Loucy (cell line): ENCODE measurements at regions not wholly inside any gene's neighbourhood (a gene's known extent, or its start where the extent isn't known, plus 50 kb on each side); places are given as distances from the start of the nearest gene placed in this dataset.
A peak's percentile ranks its signal among the peaks of the same experiment; 100 is the strongest.

Experiments
- H2AFZ ChIP-seq: fragments of 200-600 bp; sonication (generic); 2 replicates; pipeline ENCODE4 v1.6.0; 2016; ENCODE audit warnings: antibody characterized with exemption, mild to moderate bottlenecking, low read length, moderate library complexity
- H3F3A ChIP-seq: fragments of 200-600 bp; 2 replicates; pipeline ENCODE4 v1.6.0; 2016; ENCODE audit warnings: antibody characterized with exemption, low read depth, mild to moderate bottlenecking
- H3K27me3 ChIP-seq: fragments of 200-600 bp; sonication (generic); 2 replicates; pipeline ENCODE4 v1.6.1; 2014; ENCODE audit warnings: low read length, mild to moderate bottlenecking; ENCODE audit not compliant: insufficient read depth, poor library complexity, severe bottlenecking
- H3K36me3 ChIP-seq: fragments of 200-600 bp; sonication (generic); 2 replicates; pipeline ENCODE4 v1.6.1; 2016; ENCODE audit warnings: low read length; ENCODE audit not compliant: insufficient read depth
- H3K4me1 ChIP-seq: fragments of 200-600 bp; sonication (generic); 2 replicates; pipeline ENCODE4 v1.5.1; 2014; ENCODE audit warnings: low read length, mild to moderate bottlenecking; ENCODE audit not compliant: insufficient read depth, poor library complexity, severe bottlenecking
- H3K4me2 ChIP-seq: fragments of 200-600 bp; sonication (generic); 2 replicates; pipeline ENCODE4 v1.6.0; 2014; ENCODE audit warnings: antibody characterized with exemption, low read length, low read depth, mild to moderate bottlenecking; ENCODE audit not compliant: poor library complexity, severe bottlenecking
- H3K4me3 ChIP-seq: fragments of 200-600 bp; sonication (generic); 2 replicates; pipeline ENCODE4 v1.5.1; 2014; ENCODE audit warnings: low read length, mild to moderate bottlenecking, mixed read lengths; ENCODE audit not compliant: poor library complexity, severe bottlenecking
- H3K79me2 ChIP-seq: fragments of 200-600 bp; sonication (generic); 2 replicates; pipeline ENCODE4 v1.6.1; 2014; ENCODE audit warnings: low read length; ENCODE audit not compliant: insufficient read depth
- H3K9ac ChIP-seq: fragments of 200-600 bp; sonication (generic); 2 replicates; pipeline ENCODE4 v1.6.0; 2014; ENCODE audit warnings: mild to moderate bottlenecking, low read depth, low read length, moderate library complexity; ENCODE audit not compliant: poor library complexity, severe bottlenecking
- H3K9me2 ChIP-seq: fragments of 200-600 bp; sonication (generic); replicated peaks from 2 replicates; pipeline ENCODE4 v1.6.1; 2016; ENCODE audit warnings: low read depth, low read length, mixed read lengths
- H3K9me3 ChIP-seq: fragments of 200-600 bp; sonication (generic); 2 replicates; pipeline ENCODE4 v1.6.1; 2014; ENCODE audit warnings: mild to moderate bottlenecking, antibody characterized with exemption, low read length, low read depth; ENCODE audit not compliant: insufficient read depth
- H4K20me1 ChIP-seq: fragments of 200-600 bp; sonication (generic); 2 replicates; pipeline ENCODE4 v1.6.0; 2014; ENCODE audit warnings: antibody characterized with exemption, low read length, mild to moderate bottlenecking; ENCODE audit not compliant: insufficient read depth, poor library complexity, severe bottlenecking
- EZH2phosphoT487 ChIP-seq: fragments of 200-600 bp; IDR thresholded peaks from 2 replicates; pipeline ENCODE4 v1.6.1; 2018; ENCODE audit warnings: antibody characterized with exemption, mild to moderate bottlenecking, moderate library complexity, borderline replicate concordance
- TF ChIP-seq, protein P1 (sequence below): fragments of 200-600 bp; sonication (generic); conservative IDR thresholded peaks from 2 replicates; pipeline ENCODE4 v1.5.1; 2014; ENCODE audit warnings: mild to moderate bottlenecking, antibody characterized with exemption, low read length

DNA sequence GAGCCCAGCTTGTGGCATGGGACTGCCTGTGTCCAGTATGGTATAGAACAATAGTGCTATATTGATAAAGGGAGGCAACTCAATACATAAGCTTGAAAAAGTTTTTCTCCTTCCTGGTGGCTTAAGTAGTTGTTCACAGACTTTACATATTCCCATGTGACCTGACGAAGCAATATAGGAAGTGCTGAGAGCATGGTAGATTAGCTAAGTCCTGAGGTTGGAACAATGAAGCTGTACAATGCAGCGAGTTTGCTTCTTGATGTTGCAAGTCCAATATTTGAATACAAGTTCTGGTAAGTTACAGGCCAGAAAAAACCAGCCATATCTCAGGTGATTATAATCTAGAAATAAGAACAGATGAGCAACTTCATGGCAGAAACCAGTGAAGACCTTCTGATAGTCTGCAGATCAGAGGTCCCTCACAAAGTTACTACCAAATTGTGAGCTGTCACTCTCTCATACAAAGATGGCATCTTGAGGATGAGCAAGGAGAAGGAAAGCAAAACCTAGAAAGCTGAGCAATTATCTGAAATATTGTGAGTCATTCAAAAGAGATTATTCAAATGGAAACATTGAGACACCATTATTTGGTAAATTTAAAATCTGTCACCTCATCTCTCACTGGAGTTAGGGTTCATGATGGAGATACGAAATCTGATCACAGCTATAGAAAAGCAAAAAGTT is 72.9 kb upstream of the BTG1 start:
- TF ChIP-seq, protein P1, sequence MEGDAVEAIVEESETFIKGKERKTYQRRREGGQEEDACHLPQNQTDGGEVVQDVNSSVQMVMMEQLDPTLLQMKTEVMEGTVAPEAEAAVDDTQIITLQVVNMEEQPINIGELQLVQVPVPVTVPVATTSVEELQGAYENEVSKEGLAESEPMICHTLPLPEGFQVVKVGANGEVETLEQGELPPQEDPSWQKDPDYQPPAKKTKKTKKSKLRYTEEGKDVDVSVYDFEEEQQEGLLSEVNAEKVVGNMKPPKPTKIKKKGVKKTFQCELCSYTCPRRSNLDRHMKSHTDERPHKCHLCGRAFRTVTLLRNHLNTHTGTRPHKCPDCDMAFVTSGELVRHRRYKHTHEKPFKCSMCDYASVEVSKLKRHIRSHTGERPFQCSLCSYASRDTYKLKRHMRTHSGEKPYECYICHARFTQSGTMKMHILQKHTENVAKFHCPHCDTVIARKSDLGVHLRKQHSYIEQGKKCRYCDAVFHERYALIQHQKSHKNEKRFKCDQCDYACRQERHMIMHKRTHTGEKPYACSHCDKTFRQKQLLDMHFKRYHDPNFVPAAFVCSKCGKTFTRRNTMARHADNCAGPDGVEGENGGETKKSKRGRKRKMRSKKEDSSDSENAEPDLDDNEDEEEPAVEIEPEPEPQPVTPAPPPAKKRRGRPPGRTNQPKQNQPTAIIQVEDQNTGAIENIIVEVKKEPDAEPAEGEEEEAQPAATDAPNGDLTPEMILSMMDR = no peak
- TF ChIP-seq EZH2phosphoT487 = no peak
- H3K4me2 ChIP-seq = no peak overlapping the region
- no peaks in the 10 kb centered on the region for H3K4me1 ChIP-seq
- no peaks in the 10 kb centered on the region for H3K27me3 ChIP-seq
- H4K20me1 ChIP-seq = no peaks in the 10 kb centered on the region
- no peak overlapping the region for H3K9ac ChIP-seq
- no peaks in the 10 kb centered on the region for H3K9me3 ChIP-seq
- no peaks in the 10 kb centered on the region for H3F3A ChIP-seq
- no peaks in the 10 kb centered on the region for H3K36me3 ChIP-seq
- H3K9me2 ChIP-seq = no peaks in the 10 kb centered on the region
- no peaks in the 10 kb centered on the region for H3K79me2 ChIP-seq
- no peak overlapping the region for H3K4me3 ChIP-seq
- peak overlapping the region; percentile 34; the same call in 1 of the 2 replicates for H2AFZ ChIP-seq

DNA sequence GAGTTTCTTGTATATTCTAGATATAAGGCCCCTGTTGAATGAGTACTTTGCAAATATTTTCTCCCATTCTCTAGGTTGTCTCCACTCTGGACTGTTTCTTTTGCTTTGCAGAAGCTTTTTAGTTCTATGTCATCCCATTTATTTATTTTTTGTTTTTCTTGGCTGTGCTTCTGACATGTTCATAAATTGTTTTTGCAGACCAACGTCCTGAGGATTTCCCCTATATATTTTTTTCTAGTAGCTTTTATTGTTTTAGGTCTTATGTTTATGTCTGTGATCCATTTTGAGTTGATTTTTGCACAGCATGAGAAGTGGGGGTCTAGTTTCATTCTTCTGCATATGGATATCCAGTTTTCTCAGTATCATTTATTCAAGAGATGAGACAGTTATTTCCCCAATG is 70.4 kb upstream of the BTG1 start:
- TF ChIP-seq, protein P1 = no peak
- TF ChIP-seq EZH2phosphoT487 = no peak
- H3K9me3 ChIP-seq = no peaks in the 10 kb centered on the region

DNA sequence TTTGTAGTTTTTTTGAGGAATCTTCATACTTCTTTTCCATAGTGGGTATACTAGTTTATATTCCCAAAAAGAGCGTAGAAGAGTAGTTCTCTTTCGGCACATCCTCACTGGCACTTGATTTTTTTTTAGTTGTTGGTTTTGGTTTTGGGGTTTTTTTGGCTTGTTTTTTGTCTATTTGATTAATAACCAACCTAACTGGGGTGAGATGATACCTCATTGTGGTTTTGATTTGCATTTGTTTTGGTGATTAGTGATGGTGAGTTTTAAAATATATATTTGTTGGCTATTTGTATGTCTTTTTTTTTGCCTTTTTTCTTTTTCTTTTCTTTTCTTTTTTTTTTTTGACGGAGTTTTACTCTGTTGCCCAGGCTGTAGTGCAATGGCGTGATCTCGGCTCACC is 69.7 kb upstream of the BTG1 start:
- Histone ChIP-seq H4K20me1 (no peaks in the 10 kb centered on the region), H2AFZ (no peak overlapping the region), H3K36me3 (no peaks in the 10 kb centered on the region), H3K4me2 (no peak overlapping the region), H3K9me3 (no peaks in the 10 kb centered on the region), H3K4me3 (no peak overlapping the region), H3K9me2 (no peaks in the 10 kb centered on the region), H3K27me3 (no peaks in the 10 kb centered on the region), H3K4me1 (no peaks in the 10 kb centered on the region), H3F3A (no peaks in the 10 kb centered on the region), H3K9ac (no peak overlapping the region), H3K79me2 (no peaks in the 10 kb centered on the region)
- TF ChIP-seq, protein P1 = no peak

More for the DNA sequence above, 70.4 kb upstream of the BTG1 start:
- no peaks in the 10 kb centered on the region for H3K27me3 ChIP-seq
- H3K79me2 ChIP-seq = no peaks in the 10 kb centered on the region
- H3K9me2 ChIP-seq = no peaks in the 10 kb centered on the region
- H3F3A ChIP-seq = no peaks in the 10 kb centered on the region
- H3K4me3 ChIP-seq = no peak overlapping the region
- H3K36me3 ChIP-seq = no peaks in the 10 kb centered on the region
- H3K4me2 ChIP-seq = no peak overlapping the region
- H3K4me1 ChIP-seq = no peaks in the 10 kb centered on the region
- H4K20me1 ChIP-seq = no peaks in the 10 kb centered on the region
- no peak overlapping the region for H3K9ac ChIP-seq
- H2AFZ ChIP-seq = no peak overlapping the region
